GM12872 (cell line): ENCODE measurements at regions not wholly inside any gene's neighbourhood (a gene's known extent, or its start where the extent isn't known, plus 50 kb on each side); places are given as distances from the start of the nearest gene placed in this dataset.

Experiments used
- CTCF ChIP-seq: IDR thresholded peaks from 3 replicates; pipeline ENCODE4 v1.5.1; 2011; ENCODE audit warnings: low read depth, mild to moderate bottlenecking, low read length, moderate library complexity; ENCODE audit not compliant: insufficient read depth

- no peak for TF ChIP-seq CTCF
Observed at GRCh38 chrX:38868321-38868720, 67.1 kb downstream of the MID1IP1 start.

- no peak for TF ChIP-seq CTCF
Observed at GRCh38 chrX:38868941-38869401, 67.7 kb downstream of the MID1IP1 start.

- TF ChIP-seq CTCF: no peak
Observed at GRCh38 chrX:38870361-38870895, 69.2 kb downstream of the MID1IP1 start.

- TF ChIP-seq CTCF: no peak
Observed at GRCh38 chrX:38871129-38872029, 70.1 kb downstream of the MID1IP1 start.

GRCh38 chrX:38877366-38877765 lies 76.1 kb downstream of the MID1IP1 start:
- TF ChIP-seq CTCF: no peak

GRCh38 chrX:38878641-38879340 lies 77.5 kb downstream of the MID1IP1 start:
- no peak for TF ChIP-seq CTCF

- no peak for TF ChIP-seq CTCF
Observed at GRCh38 chrX:38879631-38880220, 78.5 kb downstream of the MID1IP1 start.
